Ishikawa (cell line): ENCODE measurements at regions not wholly inside any gene's neighbourhood (a gene's known extent, or its start where the extent isn't known, plus 50 kb on each side); places are given as distances from the start of the nearest gene placed in this dataset.

Experiments
- EP300 ChIP-seq: IDR thresholded peaks from 2 replicates; pipeline ENCODE4 v1.6.1; 2012; ENCODE audit warnings: borderline replicate concordance
- TCF12 ChIP-seq: IDR thresholded peaks from 2 replicates; pipeline ENCODE4 v1.6.1; 2012; ENCODE audit warnings: low read depth

DNA sequence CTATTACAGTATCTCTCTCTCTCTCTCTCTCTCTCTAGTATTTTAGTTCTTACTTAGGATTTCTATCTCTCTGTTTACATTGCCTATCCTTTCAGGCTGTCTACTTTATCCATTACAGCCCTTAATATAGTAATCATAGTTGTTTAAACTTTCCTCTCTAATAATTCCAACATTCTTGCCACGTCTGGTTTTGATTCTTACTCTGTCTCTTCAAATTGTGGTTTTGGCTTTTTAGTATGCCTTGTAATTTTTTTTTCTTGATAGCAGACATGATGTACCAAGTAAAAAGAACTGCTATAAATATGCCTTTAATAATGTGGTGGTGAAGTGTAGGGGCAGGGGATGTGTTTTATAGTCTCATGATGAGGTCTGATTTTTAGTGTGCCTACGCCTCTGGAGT is 1809.5 kb upstream of the CELF4 start:
- TF ChIP-seq TCF12 (no peak), EP300 (no peak)
